UCSD-AML1 (cell line): ENCODE measurements at regions not wholly inside any gene's neighbourhood (a gene's known extent, or its start where the extent isn't known, plus 50 kb on each side); places are given as distances from the start of the nearest gene placed in this dataset.
A peak's percentile ranks its signal among the peaks of the same experiment; 100 is the strongest.
"Not testable (repeated sequence)": the region's sequence is repeated elsewhere in the genome, so short reads cannot be mapped to it uniquely, and the experiment has no call there.

Source experiments
- DNase-seq: peaks from one replicate; lab custom pipeline; 2025; ENCODE audit not compliant: unreplicated experiment; lab: John Stamatoyannopoulos, UW

- DNase-seq, result no peak
Measured at GRCh38 chr6:144392536-144392935, 107.4 kb downstream of the UTRN start.

DNA sequence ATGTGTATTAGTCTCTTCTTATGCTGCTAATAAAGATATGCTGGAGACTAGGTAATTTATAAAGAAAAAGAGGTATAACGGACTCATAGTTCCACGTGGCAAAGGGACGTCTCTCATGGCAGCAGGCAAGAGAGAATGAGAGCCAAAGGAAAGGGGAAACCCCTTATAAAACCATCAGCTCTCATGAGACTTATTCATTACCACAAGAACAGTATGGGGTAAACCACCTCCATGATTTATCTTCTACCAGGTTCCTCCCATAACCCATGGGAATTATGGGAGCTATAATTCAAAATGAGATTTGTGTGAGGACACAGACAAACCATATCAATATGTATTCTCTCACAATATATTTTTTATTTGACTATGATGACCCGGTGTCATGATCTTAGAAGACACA, 109.1 kb downstream of the UTRN start:
- no peak for DNase-seq

DNA sequence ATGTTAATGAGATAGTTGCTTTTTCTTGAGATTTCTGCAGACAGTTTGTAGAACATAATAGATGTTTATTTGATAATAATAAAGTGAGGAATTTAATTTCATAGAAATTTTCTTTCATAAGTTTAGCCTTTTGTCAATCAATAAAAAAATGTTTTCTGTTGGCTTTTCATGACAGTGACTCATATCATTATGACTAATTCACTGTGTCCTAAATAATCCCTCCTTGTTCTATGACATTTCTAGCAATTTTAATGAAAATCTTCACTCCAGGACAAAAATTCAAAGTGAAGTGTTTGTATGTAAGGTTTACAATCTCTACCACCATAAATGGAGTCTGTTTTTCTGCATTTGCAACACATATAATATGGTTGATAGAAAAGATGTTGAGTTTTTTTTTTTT, 109.9 kb downstream of the UTRN start:
- no peak for DNase-seq

DNA sequence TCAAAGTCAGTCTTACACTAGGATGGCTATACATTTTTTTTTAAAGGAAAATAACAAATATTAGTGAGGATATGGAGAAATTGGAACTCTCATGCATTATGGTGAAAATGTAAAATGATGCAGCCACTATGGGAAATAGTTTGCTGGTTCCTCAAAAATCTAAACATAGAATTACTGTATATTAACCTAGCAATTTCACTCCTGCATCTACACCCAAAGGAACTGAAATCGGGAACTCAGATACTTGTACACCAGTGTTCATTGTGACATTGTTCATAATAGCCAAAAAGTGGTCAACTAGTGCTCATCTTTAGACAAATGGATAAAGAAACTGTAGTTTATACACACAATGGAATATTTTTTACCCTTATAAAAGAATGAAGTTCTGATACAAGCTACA, 110.7 kb downstream of the UTRN start:
- DNase-seq, result no peak

DNA sequence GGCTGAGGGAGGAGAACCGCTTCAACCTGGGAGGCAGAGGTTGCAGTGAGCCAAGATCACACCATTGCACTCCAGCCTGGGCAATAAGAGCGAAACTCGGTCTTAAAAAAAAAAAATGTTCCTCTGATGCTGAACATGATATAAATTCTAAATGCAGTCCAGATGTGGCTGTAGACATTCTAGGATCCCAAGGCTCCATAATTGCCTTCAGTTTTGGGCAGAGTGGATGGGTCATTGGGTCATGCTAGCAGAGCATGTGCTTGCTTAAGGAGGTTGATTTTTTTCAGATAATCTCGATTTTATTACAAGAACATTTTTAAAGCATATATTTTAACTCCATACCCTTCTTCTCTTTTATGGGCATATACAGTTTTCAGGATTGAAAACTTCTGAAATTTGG, 112.0 kb downstream of the UTRN start:
- no peak for DNase-seq

- DNase-seq, result no peak
Measured at GRCh38 chr6:144400321-144400720, 115.2 kb downstream of the UTRN start.

DNA sequence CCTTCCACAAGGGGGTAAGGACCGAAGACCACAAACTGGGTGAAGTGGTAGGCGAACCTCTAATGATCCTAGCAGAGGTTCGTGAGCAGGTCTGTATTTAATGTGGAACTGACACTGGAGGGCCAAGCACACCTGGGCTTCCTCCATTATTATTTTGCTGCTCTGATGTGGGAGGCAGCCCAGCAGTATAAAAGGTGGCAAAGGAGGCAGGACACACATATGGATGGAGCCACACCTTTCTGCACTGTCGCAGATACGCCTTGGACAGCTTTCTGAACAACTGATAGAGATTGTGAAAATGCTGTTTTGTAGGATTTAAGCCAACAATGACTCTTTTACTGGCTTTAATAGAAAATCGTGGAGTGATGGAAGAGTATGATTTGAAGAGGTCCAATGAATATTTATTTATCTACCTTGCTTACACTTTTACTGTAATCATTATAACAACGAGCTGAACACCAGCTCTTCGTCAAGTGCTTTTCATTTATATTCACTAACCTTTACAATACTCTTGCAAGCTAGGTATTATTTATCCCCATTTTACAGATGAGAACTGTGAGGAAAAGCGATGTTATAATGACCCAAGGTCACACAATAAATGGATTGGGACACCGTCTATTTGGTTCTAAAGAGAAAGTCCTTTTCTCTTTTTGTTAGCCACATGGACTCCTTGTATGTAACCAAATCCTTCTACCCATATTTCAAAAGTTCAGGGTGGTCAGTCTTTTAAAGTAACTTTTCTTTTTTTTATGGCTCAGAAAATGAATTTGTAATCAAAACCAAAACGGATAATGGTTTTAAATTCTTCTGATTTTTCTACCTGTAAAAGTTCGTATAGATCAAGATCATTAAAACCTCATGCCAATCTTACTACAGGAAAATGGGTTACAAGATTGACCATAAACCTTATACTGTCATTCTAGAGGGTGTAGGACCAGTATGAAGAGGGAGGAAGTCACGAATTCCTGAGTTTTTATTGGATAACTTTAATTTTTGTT, 116.9 kb downstream of the UTRN start:
- no peak for DNase-seq

GRCh38 chr6:144402750-144403149, 117.6 kb downstream of the UTRN start:
- DNase-seq, result no peak

DNA sequence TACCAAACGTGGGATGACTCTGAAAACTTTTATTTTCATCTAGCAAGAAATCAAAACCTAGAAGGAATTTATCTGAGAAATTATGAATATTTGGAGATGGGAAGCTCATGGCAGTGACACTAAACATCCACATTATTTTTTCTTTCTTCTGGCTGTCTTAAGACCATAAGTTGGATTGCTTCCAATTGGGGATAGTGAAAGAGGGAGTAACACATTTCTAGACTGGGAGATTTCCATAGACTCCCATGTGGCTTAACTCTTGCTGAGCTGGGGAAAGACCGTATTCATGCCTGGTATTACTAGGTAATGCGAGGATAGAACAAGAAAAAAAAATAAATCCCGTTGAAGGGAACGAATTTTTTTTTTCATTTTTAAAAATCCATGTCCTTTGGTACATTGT, 120.0 kb downstream of the UTRN start:
- no peak for DNase-seq

DNA sequence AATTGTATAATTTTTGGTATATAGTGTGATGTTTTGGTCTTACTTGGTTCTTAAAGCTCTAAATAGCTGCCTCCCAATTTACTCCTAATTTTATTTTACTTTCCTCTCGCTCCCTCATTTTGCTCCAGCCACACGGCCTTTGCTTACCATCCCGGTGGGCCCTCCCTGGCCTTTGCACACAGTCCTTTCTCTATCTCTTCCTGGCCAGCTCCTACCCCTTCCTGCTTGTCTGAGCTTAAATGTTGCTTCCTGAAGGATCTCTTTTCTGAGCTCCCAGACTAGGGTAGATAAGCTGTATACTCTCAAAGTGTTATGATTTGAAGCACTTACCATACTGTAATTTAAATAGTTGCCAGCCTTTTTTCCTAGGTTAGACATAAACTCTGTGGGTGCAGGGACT, 121.7 kb downstream of the UTRN start:
- peak; percentile 26 for DNase-seq

DNA sequence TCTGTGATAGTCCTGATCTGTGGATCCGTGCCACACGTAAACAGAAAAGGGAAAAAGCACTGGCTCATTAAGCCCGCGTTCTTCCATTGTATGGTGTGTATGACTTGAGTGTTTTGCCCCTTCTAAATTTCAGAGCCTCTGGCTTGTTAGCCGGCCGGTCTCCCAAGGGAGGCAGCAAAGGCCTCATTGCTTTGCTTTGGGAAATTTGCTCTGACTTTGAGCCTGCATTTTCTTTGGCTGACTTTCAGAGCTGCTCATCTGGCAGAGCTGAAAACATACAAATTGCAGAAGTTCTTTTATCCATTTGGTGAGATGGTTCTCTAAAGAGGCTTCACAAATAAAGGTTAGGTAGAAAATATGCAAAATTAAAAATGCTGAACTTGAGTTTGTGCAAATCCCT, 123.0 kb downstream of the UTRN start:
- DNase-seq, result no peak

GRCh38 chr6:144410059-144410458, 124.9 kb downstream of the UTRN start:
- no peak for DNase-seq

DNA sequence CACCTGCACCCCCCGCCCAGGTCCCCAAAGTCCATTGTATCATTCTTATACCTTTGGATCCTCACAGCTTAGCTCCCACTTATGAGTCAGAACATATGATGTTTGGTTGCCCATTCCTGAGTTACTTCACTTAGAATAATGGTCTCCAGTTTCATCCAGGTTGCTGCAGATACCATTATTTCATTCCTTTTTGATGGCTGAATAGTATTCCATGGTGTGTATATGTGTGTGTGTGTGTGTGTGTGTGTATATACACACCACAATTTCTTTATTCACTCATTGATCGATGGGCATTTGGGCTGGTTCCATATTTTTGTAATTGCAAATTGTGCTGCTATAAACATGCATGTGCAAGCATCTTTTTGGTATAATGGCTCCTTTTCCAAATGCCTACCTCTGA, 125.4 kb downstream of the UTRN start:
- DNase-seq, result not testable (repeated sequence)

- no peak for DNase-seq
Measured at GRCh38 chr6:144411531-144412165, 126.5 kb downstream of the UTRN start.

DNA sequence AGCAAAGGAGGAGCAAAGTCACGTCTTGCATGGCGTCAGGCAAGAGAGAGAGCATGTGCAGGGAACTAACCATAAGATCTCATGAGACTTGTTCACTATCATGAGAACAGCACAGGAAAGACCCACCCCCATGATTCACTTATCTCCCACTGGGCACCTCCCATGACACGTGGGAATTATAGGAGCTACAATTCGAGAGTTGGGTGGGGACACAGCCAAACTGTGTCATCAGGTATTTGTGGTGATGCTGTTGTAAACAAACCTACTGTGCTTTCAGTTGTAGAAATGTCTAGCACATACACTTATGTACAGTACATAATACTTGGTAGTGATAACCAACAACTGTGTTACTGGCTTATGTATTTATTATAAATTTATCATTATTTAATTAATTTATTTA, 128.3 kb downstream of the UTRN start:
- DNase-seq, result no peak

DNA sequence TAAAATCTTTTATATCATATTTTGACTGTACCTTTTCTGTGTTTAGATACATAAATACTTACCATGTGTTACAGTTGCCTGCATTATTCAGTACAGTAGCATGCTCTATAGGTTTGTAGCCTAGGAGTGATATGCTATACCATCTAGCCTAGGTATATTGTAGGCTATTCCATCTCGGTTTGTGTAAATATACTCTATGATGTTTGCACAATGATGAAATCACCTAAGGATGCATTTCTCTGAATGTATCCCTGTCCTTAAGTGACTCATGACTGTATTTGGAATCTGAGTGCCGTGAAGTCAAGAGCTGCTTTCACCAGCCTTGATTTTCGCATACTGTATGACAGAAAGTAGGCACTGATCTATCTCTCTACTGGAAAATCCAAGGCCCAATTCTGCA, 129.9 kb downstream of the UTRN start:
- DNase-seq, result no peak

GRCh38 chr6:144415835-144416237, 130.7 kb downstream of the UTRN start:
- no peak for DNase-seq

DNA sequence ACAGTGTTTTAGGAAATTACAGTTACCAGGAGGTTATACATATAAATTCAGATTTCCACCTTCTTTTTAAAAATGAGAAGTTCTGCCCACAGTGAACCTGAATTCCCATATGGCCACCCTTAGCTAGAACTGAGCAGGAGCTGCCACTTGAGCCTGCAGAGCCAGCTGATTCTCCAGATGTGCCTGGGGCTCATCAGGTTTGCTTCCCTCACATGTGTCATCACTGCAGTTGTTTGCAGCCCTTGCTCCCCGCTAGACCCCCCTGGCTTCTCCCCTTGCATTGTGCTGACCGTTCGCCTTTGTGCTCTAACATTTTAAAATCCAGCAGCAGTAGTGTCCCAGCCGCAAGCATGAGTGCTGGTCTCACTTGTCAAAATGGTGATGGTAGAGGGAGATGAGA, 131.1 kb downstream of the UTRN start:
- DNase-seq, result no peak

DNA sequence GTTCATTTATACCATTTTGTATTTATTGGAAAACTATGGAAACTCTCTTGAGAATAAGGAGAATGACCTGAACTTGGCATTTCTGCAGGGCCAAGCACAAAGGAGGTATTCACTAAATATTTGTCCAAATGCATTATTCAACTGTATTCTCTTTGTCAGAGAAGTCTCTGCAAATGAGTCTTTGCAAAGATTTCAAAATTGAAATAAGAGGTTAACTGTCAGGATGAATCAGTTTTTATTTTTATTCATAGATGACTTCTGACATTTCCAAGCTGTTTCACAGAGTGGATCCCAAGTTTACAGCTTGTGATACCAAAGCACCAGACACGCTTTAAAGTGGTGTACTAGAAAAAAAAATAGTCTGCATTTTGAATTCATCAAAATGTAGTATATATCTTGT, 131.6 kb downstream of the UTRN start:
- no peak for DNase-seq

DNA sequence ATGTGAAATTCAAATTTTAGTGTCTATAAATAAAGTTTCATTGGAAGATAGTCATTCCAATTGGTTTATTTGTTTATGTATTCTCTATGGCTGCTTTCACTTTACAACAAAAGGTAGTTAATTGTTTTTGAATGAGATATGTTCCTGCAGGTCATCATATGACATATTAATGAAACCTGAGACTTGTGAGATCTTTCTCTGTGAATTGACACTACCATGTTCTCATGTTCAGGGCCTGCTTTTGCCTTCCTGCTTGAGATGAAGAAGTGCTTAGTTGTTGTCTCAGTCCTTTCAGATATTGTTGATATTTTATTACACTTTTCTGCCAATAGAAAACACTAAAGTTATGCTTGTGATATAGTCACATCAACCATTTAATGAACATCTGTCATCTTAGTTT, 132.5 kb downstream of the UTRN start:
- no peak for DNase-seq

- DNase-seq, result no peak
Measured at GRCh38 chr6:144418959-144419545, 133.9 kb downstream of the UTRN start.

DNA sequence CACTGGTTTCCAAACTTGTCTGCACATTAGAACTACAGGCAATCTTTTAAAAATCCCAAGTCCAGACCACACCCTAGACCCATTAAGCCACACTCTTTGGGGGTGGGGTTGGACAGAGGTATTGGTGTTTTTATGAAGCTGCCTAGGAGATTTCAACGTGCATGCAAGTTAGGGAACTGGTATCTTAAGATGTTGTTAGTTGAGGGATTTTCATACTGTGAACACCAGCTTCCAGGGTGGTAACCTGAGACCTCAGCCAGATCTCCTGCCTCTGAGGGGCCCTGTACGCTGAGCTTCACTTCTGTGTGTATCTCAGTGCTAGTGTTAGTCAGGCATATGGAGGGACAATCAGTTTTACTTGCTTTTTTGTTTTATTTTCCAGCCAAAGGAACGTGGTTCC, 138.0 kb downstream of the UTRN start:
- no peak for DNase-seq
